HG02763 (cell line): ENCODE measurements at regions not wholly inside any gene's neighbourhood (a gene's known extent, or its start where the extent isn't known, plus 50 kb on each side); places are given as distances from the start of the nearest gene placed in this dataset.
A peak's percentile ranks its signal among the peaks of the same experiment; 100 is the strongest.
"Not testable (repeated sequence)": the region's sequence is repeated elsewhere in the genome, so short reads cannot be mapped to it uniquely, and the experiment has no call there.

Experiments used
- ATAC-seq: cut with Tn5 transposase; IDR thresholded peaks from one replicate; pipeline ENCODE4 v1.9.1; 2021; ENCODE audit warnings: mild to moderate bottlenecking, moderate library complexity; ENCODE audit not compliant: unreplicated experiment

DNA sequence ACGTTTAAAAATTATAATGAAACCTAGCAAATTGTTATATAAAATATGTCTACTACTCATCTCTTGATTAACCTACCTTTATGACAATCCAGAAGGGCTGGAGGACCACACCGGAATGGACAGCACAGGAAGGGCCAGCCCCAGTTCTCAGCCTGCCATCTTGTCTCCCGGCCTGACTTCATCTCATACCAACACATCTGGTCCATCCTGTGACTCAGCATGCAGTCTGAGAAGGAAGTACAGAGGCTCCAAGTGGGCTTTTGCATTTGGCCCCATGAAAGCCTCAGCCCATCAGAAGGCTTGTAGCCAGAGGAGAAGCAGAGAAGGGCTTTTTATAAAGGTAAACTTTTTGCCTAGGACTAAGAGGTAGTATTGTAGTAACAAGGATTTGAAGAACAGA, 436.6 kb downstream of the MRPL39 start:
- ATAC-seq, result no peak

DNA sequence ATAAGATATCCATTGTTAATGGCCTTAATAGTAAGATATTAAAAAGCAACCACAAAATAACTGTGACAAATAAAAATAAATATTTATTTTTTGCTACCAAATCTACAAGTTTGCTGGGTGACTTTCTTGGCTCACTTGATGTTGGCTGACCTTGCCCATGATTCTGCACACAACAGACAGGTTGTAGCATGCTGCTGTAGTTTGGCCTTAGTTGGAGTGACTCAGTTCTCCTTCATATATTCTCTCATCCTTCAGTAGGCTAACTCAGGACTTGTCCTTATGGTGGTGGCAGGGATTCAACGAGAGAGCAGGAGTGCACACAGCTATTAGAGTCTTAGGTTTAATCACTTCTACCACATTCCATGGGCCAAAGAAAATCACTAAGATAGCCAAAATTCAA, 437.9 kb downstream of the MRPL39 start:
- no peak for ATAC-seq

DNA sequence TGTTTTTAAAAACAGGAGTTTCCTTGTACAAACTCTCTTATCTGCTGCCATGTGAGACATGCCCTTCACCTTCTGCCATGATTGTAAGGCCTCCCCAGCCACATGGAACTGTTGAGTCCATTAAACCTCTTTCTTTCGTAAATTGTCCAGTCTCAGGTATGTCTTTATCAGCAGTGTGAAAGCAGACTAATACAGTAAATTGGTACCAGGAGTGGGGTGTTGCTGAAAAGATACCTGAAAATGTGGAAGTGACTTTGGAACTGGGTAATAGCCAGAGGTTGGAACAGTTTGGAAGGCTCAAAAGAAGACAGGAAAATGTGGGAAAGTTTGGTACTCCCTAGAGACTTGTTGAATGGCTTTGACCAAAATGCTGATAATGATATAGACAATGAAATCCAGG, 440.4 kb downstream of the MRPL39 start:
- ATAC-seq, result not testable (repeated sequence)

DNA sequence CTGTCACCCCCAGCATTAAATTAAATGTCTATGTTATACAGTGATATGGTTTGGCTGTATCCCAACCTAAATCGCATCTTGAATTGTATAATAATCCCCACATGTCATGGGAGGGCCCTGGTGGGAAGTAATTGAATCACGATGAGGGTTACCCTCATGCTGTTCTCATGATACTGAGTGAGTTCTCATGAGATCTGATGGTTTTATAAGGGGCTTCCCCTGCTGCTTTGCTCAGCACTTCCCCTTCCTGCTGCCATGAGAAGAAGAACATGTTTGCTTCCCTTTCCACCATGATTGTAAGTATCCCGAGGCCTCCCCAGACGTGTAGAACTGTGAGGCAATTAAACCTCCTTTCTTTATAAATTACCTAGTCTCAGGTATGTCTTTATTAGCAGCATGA, 445.7 kb downstream of the MRPL39 start:
- ATAC-seq, result no peak

DNA sequence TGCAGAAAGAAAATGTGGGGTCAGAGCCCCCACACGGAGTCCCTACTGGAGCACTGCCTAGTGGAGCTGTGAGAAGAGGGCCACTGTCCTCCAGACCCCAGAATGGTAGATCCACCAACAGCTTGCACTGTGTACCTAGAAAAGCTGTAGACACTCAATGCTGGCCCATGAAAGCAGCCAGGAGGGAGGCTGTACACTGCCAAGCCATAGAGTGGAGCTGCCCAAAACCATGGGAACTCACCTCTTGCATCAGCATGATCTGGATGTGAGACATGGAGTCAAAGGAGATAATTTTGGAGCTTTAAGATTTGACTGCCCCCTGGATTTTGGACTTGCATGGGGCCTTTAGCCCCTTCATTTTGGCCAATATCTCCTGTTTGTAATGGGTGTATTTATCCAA, 452.3 kb downstream of the MRPL39 start:
- ATAC-seq, result not testable (repeated sequence)

DNA sequence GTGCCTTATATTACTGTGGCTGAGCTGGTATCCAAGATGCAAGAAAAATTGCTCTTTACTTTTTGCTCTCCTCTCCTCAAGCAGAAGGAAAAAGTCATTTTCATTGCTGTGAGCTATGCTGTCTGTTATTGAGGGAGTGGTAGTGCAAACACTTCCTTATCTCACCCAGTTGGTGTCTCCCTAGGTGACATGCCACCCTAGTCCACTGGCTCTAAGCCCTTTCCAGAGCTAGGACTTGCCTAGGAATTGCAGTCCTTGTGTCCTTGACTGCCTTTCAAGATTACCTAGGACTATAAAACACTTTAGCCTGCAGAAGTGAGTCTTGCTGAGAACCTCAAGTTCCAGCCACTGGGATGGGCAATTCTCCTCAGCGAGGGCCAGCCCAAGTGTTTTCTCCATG, 458.3 kb downstream of the MRPL39 start:
- ATAC-seq, result no peak

- ATAC-seq, result no peak
These were observed 467.9 kb downstream of the MRPL39 start for GRCh38 chr21:25139414-25139813.

- ATAC-seq, result no peak
These were observed 473.3 kb downstream of the MRPL39 start for GRCh38 chr21:25133939-25134338.

DNA sequence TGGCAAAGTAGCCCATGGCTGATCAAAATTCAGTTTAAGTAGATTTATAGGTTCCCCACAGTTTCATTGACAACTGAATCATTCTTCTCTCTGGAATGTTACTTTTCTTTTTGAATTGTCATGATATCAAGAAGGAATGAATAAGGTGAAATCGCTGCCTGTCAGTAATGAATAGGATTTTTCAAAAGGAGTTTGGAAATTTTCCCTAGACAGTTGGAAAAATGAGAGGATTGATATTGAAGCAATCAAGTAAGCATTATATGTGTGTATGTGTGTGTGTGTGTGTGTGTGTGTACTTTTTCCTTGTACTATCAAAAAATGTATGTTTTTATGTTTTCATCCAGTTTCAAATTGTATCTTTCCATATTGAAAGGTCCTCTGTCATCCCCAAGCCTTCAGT, 479.5 kb downstream of the MRPL39 start:
- ATAC-seq, result no peak

GRCh38 chr21:25127007-25127406, 480.3 kb downstream of the MRPL39 start:
- ATAC-seq, result no peak

- no peak for ATAC-seq
These were observed 480.7 kb downstream of the MRPL39 start for GRCh38 chr21:25126564-25126963.

DNA sequence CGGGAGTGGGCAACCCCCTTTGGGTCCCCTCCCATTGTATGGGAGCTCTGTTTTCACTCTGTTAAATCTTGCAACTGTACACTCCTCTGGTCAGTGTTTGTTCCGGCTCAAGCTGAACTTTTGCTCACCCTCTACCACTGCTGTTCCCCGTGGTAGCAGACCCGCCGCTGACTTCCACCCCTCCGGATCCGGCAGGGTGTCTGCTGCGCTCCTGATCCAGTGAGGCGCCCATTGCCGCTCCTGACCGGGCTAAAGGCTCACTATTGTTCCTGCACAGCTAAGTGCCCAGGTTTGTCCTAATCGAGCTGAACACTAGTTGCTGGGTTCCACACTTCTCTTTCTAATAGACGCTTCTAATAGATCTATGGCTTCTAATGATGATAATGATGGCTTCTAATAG, 488.6 kb downstream of the MRPL39 start:
- ATAC-seq, result no peak

DNA sequence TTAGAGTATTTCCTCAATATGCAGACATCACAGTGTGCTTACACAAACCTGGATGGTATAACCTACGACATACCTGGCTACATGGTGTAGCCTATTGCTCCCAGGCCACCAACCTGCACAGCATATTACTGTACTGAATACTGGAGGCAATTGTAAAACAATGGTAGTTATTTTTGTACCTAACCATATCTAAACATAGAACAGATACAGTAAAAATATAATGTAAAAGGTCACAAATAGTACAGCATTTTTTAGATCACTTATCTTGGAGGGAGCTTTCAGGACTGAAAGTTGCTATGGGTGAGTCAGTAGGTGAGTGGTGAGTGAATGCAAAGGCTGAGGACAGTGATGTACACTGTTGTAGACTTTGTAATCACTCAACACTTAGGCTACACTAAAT, 492.3 kb downstream of the MRPL39 start:
- ATAC-seq, result peak; percentile 74

GRCh38 chr21:25107708-25108107, 499.6 kb downstream of the MRPL39 start:
- no peak for ATAC-seq

- ATAC-seq, result no peak
These were observed 503.6 kb downstream of the MRPL39 start for GRCh38 chr21:25103500-25104207.

- no peak for ATAC-seq
These were observed 509.6 kb downstream of the MRPL39 start for GRCh38 chr21:25097648-25098047.

GRCh38 chr21:25094695-25095094, 512.6 kb downstream of the MRPL39 start:
- no peak for ATAC-seq

DNA sequence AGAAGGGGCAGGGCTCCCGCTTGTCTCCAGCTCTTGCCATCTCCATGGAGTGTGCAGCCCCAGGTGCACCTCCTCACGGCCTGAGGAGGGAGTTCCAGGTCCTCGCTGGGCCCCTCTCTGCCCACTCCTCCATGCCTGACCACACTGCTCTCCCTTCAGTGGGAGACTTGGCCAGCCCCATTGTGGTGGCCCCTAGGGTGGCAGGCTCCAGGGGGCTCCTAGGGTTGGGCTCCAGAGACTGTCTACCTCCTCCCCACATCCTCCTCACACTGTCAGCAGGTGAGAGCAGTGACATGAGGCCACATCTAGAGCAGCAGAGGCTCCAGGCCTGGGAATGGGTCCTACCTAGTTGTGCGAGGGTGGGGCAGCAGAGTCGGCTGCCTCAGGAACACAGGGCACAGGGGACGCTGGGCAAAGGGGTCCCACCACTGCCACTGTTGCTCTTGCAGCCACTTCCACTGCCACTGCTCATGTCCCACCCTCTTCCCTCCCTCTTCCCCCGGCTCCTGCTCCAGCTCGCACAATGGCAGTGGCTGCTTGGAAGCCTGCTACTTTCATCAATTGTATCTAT, 514.8 kb downstream of the MRPL39 start:
- ATAC-seq, result no peak

DNA sequence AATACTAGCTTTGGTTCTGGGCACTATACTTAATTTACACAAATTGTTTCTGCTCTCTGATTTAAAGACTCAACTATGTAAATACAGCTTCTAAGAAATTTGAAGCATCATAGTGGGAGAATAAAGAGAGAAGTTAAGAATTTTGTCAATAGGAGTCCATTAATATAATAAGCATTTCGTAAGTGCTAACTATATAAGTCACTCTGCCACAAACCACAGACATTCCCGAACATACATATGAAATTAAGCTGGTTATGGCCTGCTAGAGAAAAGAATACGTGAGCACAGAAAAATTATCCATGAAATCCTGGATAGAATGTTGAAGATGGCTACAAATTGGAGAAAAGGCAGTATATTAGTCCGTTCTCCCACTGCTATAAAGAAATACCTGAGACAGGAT, 526.2 kb downstream of the MRPL39 start:
- no peak for ATAC-seq

DNA sequence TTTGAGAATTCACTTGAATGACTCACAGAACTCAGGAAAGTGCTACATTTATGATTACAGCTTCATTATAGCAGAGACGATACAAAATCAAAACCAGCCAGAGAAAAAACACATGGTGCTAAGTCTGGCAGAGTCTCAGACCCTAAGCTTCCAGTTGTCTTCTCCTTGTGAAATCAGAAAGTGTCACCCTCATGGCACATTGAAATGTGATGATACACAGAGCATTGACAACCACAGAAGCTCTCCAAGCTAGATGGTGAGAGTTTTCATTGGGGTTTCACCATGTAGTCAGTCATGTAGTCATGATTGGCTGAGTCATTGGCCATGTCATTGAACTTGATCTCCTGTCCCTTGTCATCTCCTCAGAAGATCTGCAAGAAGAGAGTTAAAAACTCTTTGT, 526.6 kb downstream of the MRPL39 start:
- no peak for ATAC-seq

- no peak for ATAC-seq
These were observed 527.1 kb downstream of the MRPL39 start for GRCh38 chr21:25080141-25080540.

DNA sequence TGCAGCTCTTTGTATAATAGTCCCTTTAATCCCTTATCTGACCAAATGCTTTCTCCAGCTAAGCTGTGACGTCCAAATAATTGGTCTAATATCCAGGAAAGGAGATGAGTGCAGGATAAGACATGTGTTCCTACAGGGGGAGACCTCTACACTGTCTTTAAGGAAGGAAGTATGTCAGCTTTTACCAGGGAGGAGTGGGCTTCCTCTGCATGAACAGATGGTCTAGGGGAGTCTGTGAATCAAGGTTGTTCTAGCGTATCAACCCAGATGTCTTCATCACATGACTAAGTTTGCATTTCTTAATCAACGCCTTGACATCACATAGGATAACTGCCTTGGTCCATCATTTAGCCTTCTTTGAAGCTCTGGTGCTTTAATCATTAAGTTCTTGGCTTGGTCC, 528.2 kb downstream of the MRPL39 start:
- no peak for ATAC-seq

DNA sequence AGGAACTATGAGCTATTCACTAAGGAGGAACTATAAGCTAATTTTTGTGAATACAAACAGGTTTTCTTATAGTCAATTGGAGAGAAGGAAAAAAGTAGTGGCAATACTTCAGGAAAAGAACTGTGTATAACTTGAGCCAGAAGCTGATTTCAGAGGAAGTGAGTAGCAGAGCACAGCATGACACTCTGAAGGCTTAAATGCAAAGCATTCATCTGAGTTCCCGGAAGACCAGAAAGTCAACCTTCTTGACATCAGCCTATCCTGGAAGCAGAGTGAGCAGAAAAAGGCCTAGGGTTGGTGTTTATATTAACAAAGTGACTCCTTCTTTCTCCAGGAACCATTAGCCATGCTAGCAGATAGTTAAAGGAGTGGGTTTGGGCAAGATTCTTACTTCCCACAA, 545.2 kb downstream of the MRPL39 start:
- ATAC-seq, result peak; percentile 83
